Lower leg skin (tissue), 3 donors: ENCODE measurements at regions not wholly inside any gene's neighbourhood (a gene's known extent, or its start where the extent isn't known, plus 50 kb on each side); places are given as distances from the start of the nearest gene placed in this dataset.
"Not testable (repeated sequence)": the region's sequence is repeated elsewhere in the genome, so short reads cannot be mapped to it uniquely, and the experiment has no call there.

Source experiments
- POLR2A ChIP-seq, 2 donors: fragments of 450-650 bp; IDR thresholded peaks; one replicate each; pipeline ENCODE4 v1.6.1; 2016 to 2017; ENCODE audit warnings: antibody characterized with exemption in 2 of 2, mild to moderate bottlenecking in 1 of 2, moderate library complexity in 1 of 2
- TF ChIP-seq, protein P1 (sequence below), 3 donors: fragments of 450-650 bp; IDR thresholded peaks; one replicate each; pipeline ENCODE4 v1.5.1; 2016; ENCODE audit warnings: antibody characterized with exemption in 3 of 3, mild to moderate bottlenecking in 3 of 3, moderate library complexity in 2 of 3

GRCh38 chrX:139398258-139398657, 132.3 kb upstream of the F9 start:
- TF ChIP-seq POLR2A (IDR thresholded peaks at IDR 0.05) = not testable (repeated sequence)
- TF ChIP-seq, protein P1, sequence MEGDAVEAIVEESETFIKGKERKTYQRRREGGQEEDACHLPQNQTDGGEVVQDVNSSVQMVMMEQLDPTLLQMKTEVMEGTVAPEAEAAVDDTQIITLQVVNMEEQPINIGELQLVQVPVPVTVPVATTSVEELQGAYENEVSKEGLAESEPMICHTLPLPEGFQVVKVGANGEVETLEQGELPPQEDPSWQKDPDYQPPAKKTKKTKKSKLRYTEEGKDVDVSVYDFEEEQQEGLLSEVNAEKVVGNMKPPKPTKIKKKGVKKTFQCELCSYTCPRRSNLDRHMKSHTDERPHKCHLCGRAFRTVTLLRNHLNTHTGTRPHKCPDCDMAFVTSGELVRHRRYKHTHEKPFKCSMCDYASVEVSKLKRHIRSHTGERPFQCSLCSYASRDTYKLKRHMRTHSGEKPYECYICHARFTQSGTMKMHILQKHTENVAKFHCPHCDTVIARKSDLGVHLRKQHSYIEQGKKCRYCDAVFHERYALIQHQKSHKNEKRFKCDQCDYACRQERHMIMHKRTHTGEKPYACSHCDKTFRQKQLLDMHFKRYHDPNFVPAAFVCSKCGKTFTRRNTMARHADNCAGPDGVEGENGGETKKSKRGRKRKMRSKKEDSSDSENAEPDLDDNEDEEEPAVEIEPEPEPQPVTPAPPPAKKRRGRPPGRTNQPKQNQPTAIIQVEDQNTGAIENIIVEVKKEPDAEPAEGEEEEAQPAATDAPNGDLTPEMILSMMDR (IDR thresholded peaks at IDR 0.05) = not testable (repeated sequence)
